Heart left ventricle (tissue), 16 donors: ENCODE measurements at regions not wholly inside any gene's neighbourhood (a gene's known extent, or its start where the extent isn't known, plus 50 kb on each side); places are given as distances from the start of the nearest gene placed in this dataset.

Experiments
- ATAC-seq, 4 donors: fragments of 200-7000 bp; cut with Tn5 transposase; one replicate each; pipeline ENCODE4 v1.9.1; 2020 to 2022; ENCODE audit warnings: moderate library complexity in 4 of 4, mild to moderate bottlenecking in 3 of 4, moderate number of reproducible peaks in 1 of 4
- DNase-seq, 5 donors: peaks; one replicate each; pipeline ENCODE4 v3.0.0-alpha.2; 2020
- H3K27ac ChIP-seq, 12 donors: fragments of 200-600 bp; sonication (generic) in 4 of 12; one replicate each; pipeline versions ENCODE4 v1.5.0 to v1.8.0; 2016 to 2022; ENCODE audit warnings: mild to moderate bottlenecking in 2 of 12
- H3K27me3 ChIP-seq, 9 donors: fragments of 200-600 bp; sonication (generic) in 2 of 9; one replicate each; pipeline versions ENCODE4 v1.5.1 to v1.8.0; 2016 to 2022; ENCODE audit warnings: mild to moderate bottlenecking in 3 of 9
- H3K36me3 ChIP-seq, 9 donors: fragments of 200-600 bp; sonication (generic) in 2 of 9; one replicate each; pipeline versions ENCODE4 v1.5.0 to v1.8.0; 2018 to 2022; ENCODE audit warnings: mild to moderate bottlenecking in 2 of 9
- H3K4me1 ChIP-seq, 12 donors: fragments of 200-600 bp; sonication (generic) in 4 of 12; one replicate each; pipeline versions ENCODE4 v1.5.0 to v1.8.0; 2016 to 2022; ENCODE audit warnings: mild to moderate bottlenecking in 3 of 12
- H3K4me3 ChIP-seq, 12 donors: fragments of 200-600 bp; sonication (generic) in 4 of 12; one replicate each; pipeline versions ENCODE4 v1.5.0 to v1.8.0; 2017 to 2022; ENCODE audit warnings: mild to moderate bottlenecking in 9 of 12, moderate library complexity in 4 of 12
- H3K9me3 ChIP-seq, 12 donors: fragments of 200-600 bp; sonication (generic) in 4 of 12; one replicate each; pipeline versions ENCODE4 v1.5.0 to v1.8.0; 2016 to 2022; ENCODE audit warnings: mild to moderate bottlenecking in 1 of 12
- POLR2A ChIP-seq, 2 donors: fragments of 450-650 bp; IDR thresholded peaks; one replicate each; pipeline ENCODE4 v1.6.1; 2017; ENCODE audit warnings: antibody characterized with exemption in 2 of 2, mild to moderate bottlenecking in 2 of 2, moderate library complexity in 2 of 2
- WGBS, 4 donors: extraction: QIAGEN DNeasy Blood & Tissue Kit in 2 of 4; methylation state at CpG; one replicate each; pipeline versions ENCODE4 v1.1.5 to v1.1.7; 2013 to 2018; 5-methylcytosine and 5-hydroxymethylcytosine counted together
- intact Hi-C, 10 donors: fragments of 100-400 bp; cut with DNase I; formaldehyde crosslinking; loops; one replicate each; pipeline versions ENCODE4 v1.11.1 to v1.14.2; 2022
- TF ChIP-seq, protein P1 (sequence below), 12 donors: fragments of 200-600 bp; sonication (generic) in 4 of 12; IDR thresholded peaks; one replicate each; pipeline versions ENCODE4 v1.5.0 to v1.8.0; 2018 to 2022; ENCODE audit warnings: antibody characterized with exemption in 12 of 12, mild to moderate bottlenecking in 5 of 12
- donor health status: ischemic (EF 13 %, LVEDD 7.1; RV severe dilation, severe dysfunction).
- donor health status: healthy with polysubstance abuse.
- donor health status: DM: no; HTN: yes; CAD: no.
- donor health status: DM: no; HTN: no; CAD: no.
- donor health status: ischemic (EF 25% LVEDD 6.9; RV normal size, moderate dysfunction).
- donor health status: ischemic (EF 25% LVEDD 5.7; RV mildly dilated, moderate dysfunction).
- donor health status: healthy.
- donor health status: DM: yes; HTN: yes; CAD: no.
- donor health status: ischemic (EF 35%, LVEDD 5.7; RV mildly dilated, moderate dysfunction).
- donor health status: nonischemic (EF 11% LVEDD 7.7; RV severe dilation, severe dysfunction).
- donor health status: DM: yes; HTN: yes; CAD: no.
- donor health status: PGD.
- donor health status: ischemic (EF 29% LVEDD 5.4; RV normal size, mild dysfunction).
- donor health status: nonischemic (EF 23%, LVEDD 6.1; RV moderate dilation, normal function).

DNA sequence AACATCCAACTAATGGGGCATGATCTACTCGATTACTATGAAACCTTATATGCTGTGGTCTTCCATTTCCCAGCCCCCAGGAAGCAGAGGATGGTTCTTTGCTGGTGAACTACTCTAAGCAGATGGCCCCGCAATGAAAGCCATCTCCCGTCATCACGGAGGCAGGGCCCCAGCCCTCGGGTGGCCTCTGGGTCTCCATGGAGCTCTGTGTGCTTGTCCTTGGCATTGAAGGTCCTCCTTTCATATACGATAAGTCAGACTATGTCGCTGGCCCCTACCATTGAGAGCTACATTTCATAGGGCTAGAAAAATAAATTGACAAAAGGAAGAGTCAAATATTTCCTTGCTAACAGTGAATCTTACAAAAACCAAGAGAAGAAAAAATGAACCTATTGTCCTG lies 416.8 kb downstream of the CMPK2 start:
- no peaks in the 10 kb centered on the region for H3K9me3 ChIP-seq
- intact Hi-C loops, result no loop called here
- TF ChIP-seq POLR2A (IDR thresholded peaks at IDR 0.05), result no peak
- TF ChIP-seq, protein P1, sequence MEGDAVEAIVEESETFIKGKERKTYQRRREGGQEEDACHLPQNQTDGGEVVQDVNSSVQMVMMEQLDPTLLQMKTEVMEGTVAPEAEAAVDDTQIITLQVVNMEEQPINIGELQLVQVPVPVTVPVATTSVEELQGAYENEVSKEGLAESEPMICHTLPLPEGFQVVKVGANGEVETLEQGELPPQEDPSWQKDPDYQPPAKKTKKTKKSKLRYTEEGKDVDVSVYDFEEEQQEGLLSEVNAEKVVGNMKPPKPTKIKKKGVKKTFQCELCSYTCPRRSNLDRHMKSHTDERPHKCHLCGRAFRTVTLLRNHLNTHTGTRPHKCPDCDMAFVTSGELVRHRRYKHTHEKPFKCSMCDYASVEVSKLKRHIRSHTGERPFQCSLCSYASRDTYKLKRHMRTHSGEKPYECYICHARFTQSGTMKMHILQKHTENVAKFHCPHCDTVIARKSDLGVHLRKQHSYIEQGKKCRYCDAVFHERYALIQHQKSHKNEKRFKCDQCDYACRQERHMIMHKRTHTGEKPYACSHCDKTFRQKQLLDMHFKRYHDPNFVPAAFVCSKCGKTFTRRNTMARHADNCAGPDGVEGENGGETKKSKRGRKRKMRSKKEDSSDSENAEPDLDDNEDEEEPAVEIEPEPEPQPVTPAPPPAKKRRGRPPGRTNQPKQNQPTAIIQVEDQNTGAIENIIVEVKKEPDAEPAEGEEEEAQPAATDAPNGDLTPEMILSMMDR (IDR thresholded peaks at IDR 0.05), result no peak
- WGBS, 4 donors, result 84 to 87% (median 85%) methylated on average over 7 of the region's 7 CpGs
- DNase-seq, result no peak
- no peaks in the 10 kb centered on the region for H3K4me1 ChIP-seq
- H3K4me3 ChIP-seq, result no peak overlapping the region
- H3K27me3 ChIP-seq, result peaks cover 0 to 3% (median 0%) of the 10 kb centered on the region in 9 donors
- H3K27ac ChIP-seq, result no peak overlapping the region
- ATAC-seq, result no peak
- no peaks in the 10 kb centered on the region for H3K36me3 ChIP-seq

DNA sequence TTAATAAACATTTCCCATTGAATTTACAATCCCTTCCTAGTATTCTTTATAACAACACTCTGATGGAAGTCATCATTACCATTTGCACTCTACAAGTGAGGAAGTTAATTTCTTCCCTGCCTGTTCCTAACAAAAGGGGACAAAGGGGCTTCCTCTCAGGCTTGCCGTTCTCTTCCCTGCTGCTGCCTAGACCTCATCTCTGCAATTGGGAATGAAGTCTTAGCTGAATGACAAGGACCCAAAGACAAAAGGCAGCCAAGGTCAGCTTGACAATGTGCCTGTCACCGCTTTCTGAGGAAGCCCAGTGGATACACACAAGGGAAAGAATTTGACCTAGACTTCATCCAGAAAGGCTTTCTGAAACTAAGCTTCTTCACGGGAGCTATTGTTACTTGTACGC lies 416.4 kb downstream of the CMPK2 start:
- DNase-seq, result no peak
- no peak for ATAC-seq
- H3K36me3 ChIP-seq, result no peaks in the 10 kb centered on the region
- no peaks in the 10 kb centered on the region for H3K4me1 ChIP-seq
- H3K9me3 ChIP-seq, result peaks cover 0 to under 1% (median 0%) of the 10 kb centered on the region in 12 donors
- intact Hi-C loops, result no loop called here
- 41 to 52% (median 49%) methylated on average over 4 of the region's 4 CpGs for WGBS, 4 donors
- H3K27ac ChIP-seq, result no peak overlapping the region
- H3K27me3 ChIP-seq, result no peaks in the 10 kb centered on the region
- H3K4me3 ChIP-seq, result no peak overlapping the region
- TF ChIP-seq POLR2A (IDR thresholded peaks at IDR 0.05), result no peak
- TF ChIP-seq, protein P1 (IDR thresholded peaks at IDR 0.05), result no peak

DNA sequence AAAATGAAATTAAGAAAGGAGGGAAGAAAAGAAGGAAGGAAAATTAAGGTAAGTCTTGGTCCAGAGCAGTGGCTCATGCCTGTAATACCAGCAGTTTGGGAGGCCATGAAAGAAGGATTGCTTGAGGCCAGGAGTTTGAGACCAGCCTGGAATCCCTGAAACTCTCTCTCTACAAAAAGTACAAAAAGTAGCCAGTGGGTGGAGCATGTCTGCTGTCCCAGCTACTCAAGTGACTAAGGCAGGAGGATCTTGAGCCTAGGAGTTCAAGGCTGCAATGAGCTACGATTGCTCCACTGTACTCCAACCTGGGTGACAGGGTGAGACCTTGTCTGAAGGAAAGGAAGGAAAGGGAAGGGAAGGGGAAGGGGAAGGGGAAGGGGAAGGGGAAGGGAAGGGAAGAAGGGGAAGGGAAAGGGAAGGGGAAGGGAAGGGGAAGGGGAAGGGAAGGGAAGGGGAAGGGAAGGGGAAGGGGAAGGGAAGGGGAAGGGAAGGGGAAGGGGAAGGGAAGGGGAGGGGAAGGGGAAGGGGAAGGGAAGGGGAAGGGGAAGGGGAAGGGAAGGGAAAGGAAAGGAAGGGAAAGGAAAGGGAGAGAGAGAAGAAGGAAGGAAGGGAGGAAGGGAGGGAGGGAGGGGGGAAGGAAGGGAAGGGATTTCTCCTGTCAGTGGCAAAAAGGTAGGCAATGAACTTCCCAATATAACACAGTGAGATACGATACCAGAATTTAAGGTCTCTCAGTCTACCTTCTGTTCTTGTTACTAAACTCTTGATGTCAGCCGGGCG lies 412.8 kb downstream of the CMPK2 start:
- Histone ChIP-seq H3K27me3 (no peaks in the 10 kb centered on the region), H3K4me3 (no peak overlapping the region), H3K27ac (no peak overlapping the region), H3K36me3 (no peaks in the 10 kb centered on the region), H3K9me3 (peaks cover 0 to 14% (median 1%) of the 10 kb centered on the region in 12 donors), H3K4me1 (no peaks in the 10 kb centered on the region)
- ATAC-seq (no peak), DNase-seq (no peak)
- TF ChIP-seq, protein P1 (IDR thresholded peaks at IDR 0.05), result no peak
- TF ChIP-seq POLR2A (IDR thresholded peaks at IDR 0.05), result no peak
- intact Hi-C loops, result no loop called here
- WGBS, 4 donors, result 74 to 90% (median 83%) methylated on average over 4 of the region's 4 CpGs

DNA sequence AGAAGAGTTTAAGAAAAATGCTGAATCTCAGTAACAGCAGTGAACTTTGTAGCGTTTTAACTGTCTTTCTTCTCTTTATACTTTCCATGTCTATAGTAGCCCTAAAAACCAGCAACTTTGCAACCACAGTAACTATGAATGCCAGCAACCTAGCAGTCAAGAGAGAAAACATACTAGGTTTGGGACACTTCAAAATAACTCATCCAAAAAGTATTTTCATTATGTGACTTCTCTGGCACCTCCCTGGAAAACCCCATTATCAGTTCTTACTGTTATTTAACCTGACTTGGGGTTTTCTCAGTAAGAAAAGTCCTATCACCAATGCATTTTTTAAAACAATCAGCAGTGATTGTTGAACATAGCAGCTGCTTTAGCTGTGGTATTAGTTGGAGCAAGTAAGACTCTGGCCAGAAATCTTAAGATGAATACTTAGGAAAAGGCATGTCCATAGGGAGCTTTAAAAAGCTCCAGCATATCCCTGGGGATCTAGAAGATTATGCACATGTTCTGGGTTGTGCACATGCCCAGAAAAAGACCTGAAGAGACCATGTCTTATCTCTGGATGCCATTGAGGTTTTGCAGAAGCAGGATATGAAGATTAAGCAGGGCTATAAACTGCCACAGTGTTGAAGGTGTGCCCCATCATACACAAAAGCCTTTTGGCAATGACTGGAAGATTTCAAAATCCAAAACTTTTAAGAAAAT lies 411.3 kb downstream of the CMPK2 start:
- WGBS, 4 donors, result 66 to 74% (median 74%) methylated on average over 1 of the region's 1 CpG
- H3K9me3 ChIP-seq, result peaks cover 0 to 14% (median 1%) of the 10 kb centered on the region in 12 donors
- no peak overlapping the region for H3K27ac ChIP-seq
- no peak overlapping the region for H3K4me3 ChIP-seq
- TF ChIP-seq, protein P1 (IDR thresholded peaks at IDR 0.05), result no peak
- no peak for TF ChIP-seq POLR2A (IDR thresholded peaks at IDR 0.05)
- ATAC-seq, result no peak
- no peaks in the 10 kb centered on the region for H3K27me3 ChIP-seq
- no peaks in the 10 kb centered on the region for H3K4me1 ChIP-seq
- H3K36me3 ChIP-seq, result no peaks in the 10 kb centered on the region
- no peak for DNase-seq
- intact Hi-C loops, result no loop called here
